NCI-H187 (cell line): ENCODE measurements at regions not wholly inside any gene's neighbourhood (a gene's known extent, or its start where the extent isn't known, plus 50 kb on each side); places are given as distances from the start of the nearest gene placed in this dataset.
"Not testable (repeated sequence)": the region's sequence is repeated elsewhere in the genome, so short reads cannot be mapped to it uniquely, and the experiment has no call there.

Experiments
- DNase-seq, 2 experiments: peaks; one replicate each; lab custom pipeline; 2025; lab: John Stamatoyannopoulos, UW

DNA sequence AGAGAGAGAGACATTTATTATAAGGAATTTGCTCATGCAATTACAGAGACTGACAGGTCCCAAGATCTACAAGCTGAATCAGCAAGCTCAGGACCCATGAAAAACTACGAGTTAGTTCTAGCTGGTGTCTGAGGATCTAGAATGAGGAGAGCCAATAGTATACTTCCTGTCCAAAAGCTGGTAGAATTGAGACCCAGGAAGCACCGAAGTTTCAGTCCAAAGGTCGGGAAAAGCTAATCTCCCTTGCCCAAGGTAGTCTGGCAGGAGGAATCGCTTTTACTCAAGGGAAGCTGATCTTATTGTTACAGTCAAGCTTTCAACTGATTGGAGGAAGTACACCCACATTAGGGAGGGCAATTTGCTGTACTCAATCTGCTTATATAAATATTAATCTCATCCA, 389.6 kb downstream of the ADCYAP1 start:
- DNase-seq: no peak

GRCh38 chr18:1296237-1296636, 391.6 kb downstream of the ADCYAP1 start:
- no peak for DNase-seq

DNA sequence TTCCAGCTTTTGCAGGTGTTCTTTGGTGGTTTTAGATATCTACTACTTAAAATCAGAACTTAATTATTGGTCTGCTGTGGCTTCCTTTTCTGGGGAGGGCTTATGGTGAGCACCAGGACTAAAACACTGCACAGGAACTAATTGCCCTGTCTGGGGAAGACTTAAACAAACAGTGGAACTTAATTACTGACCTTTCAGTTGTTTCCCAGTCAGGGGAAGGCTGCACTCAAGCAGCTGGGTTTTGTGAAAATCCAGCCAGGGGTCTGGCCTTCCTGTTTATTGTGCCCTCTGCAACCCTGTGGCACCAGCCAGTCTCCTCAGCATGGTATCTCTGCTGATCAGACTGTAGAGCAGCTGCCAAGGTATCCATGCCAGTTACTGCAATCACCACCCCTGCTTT, 398.2 kb downstream of the ADCYAP1 start:
- no peak for DNase-seq

- no peak for DNase-seq
Measured at GRCh38 chr18:1304392-1304992, 399.8 kb downstream of the ADCYAP1 start.

- no peak for DNase-seq
Measured at GRCh38 chr18:1306641-1307040, 402.0 kb downstream of the ADCYAP1 start.

DNA sequence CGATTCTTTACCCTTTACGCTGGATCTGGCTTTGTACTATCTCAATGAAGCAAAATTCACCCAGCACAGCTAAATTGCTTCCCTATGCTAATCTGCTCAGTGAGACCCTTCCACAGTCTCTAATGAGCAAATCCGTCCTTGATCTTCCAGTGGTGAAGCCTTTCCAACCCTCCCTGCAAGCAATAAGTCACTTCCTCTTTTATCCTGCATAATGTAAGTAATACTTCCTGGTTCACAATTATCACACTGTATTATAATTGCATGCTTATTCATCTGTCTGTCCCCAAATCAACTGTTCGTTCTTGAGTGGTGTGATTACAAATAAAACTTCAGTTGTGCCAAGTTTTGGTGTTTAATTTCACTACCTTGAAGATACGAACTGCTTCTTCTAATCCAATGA, 404.0 kb downstream of the ADCYAP1 start:
- DNase-seq: no peak

GRCh38 chr18:1311376-1311775, 406.7 kb downstream of the ADCYAP1 start:
- DNase-seq: no peak

- not testable (repeated sequence) for DNase-seq
Measured at GRCh38 chr18:1335345-1335744, 430.7 kb downstream of the ADCYAP1 start.

GRCh38 chr18:1350931-1351450, 446.3 kb downstream of the ADCYAP1 start:
- no peak for DNase-seq

- DNase-seq: no peak
Measured at GRCh38 chr18:1353025-1353424, 448.4 kb downstream of the ADCYAP1 start.

DNA sequence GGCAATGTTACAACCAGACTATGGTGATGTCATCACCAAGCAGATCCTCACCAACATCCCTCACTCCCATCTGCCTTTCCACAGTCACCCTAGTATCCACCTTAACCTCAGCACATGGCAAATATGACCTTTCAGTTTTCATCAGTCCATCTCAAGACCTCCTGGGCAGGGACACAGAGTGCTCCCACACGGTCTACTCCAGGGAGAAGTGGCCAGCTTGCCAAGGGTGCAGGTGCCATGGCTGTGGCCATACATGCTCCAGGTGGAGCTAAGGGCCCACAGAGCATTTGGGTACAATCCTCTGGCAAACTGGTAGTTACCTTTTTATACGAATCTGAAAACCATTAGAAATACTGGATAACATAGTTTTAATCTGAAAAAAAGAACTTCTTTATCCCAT, 453.1 kb downstream of the ADCYAP1 start:
- no peak for DNase-seq

- DNase-seq: no peak
Measured at GRCh38 chr18:1361936-1362335, 457.3 kb downstream of the ADCYAP1 start.

GRCh38 chr18:1370552-1370951, 465.9 kb downstream of the ADCYAP1 start:
- no peak for DNase-seq

DNA sequence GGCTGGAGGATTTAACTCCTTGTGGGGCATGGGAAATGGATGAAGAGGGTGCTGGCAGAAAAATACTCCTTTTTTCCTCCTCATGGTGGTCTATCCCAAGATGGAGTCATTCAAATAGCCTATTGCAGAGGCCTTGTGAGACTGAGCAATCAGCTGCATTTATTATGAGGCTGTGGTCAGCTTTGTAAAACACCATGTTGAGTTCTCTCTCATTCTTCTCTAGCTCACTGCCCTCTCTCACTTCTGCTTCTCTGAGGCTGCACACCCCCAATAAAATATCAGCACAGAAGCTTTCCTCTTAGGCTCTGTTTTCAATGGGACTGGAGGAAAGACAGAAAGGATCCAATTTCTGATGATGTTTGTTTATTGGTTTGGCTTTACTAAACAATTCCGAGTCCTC, 467.1 kb downstream of the ADCYAP1 start:
- DNase-seq: no peak

GRCh38 chr18:1383465-1383864, 478.8 kb downstream of the ADCYAP1 start:
- DNase-seq: no peak

GRCh38 chr18:1388468-1388867, 483.8 kb downstream of the ADCYAP1 start:
- DNase-seq: not testable (repeated sequence)

DNA sequence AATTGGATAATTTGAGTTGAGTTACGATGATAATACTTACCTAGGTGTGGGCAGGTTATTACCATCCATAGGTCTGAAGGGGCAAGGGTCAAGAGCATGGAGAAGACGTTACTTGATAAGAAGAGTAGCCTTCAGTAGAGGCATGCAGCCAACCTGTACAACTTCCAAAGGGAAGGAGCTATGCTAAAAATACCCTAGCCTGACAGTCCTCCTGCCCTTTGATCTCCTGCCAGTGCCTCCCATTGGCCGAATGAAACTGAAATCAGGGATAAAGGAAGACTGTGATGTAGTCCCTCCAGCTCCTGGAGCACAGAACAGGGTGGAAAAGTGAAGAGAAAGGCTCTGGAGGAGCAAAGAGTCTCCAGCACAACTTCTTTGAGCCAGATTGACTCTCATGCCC, 487.4 kb downstream of the ADCYAP1 start:
- DNase-seq: no peak

GRCh38 chr18:1392865-1393734, 488.4 kb downstream of the ADCYAP1 start:
- DNase-seq: no peak

GRCh38 chr18:1393929-1394328, 489.3 kb downstream of the ADCYAP1 start:
- DNase-seq: no peak

GRCh38 chr18:1394426-1394825, 489.8 kb downstream of the ADCYAP1 start:
- no peak for DNase-seq

DNA sequence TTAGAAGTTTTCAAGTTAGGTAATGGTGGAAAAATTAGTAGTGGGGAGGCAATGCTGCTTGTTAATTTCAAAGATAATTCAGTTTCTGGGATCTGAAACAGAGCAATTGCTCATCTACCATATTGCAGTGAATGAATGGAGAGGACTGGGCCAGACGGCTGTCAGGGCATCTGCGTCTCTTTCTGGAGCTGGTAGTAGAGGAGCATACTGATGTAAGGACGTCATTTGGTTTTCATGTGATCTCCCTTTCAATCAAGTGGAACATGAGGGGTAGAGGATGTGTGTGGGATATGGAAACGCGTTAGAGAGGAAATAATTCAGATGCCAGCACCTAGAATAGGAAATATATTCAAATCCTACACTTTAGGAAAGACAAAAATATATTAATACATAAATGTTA, 490.3 kb downstream of the ADCYAP1 start:
- no peak for DNase-seq

DNA sequence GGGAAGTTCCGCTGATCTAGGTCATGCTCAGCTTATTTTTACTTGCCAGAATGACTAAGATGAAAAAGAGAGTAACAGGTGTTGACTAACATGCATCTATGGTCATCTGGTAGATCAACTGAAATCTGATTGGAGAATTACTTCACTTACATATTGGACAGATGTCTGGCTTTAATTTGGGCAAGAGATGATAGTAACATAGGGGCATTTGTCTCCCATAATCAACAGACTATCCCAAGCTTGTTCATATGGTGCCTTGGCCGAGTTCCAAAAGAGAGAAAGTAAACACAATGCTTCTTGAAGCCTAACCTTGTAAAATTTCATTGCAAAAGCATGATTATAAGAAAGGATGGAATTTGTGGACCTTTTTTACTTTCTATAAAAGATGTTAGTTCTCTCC, 503.7 kb downstream of the ADCYAP1 start:
- DNase-seq: no peak

DNA sequence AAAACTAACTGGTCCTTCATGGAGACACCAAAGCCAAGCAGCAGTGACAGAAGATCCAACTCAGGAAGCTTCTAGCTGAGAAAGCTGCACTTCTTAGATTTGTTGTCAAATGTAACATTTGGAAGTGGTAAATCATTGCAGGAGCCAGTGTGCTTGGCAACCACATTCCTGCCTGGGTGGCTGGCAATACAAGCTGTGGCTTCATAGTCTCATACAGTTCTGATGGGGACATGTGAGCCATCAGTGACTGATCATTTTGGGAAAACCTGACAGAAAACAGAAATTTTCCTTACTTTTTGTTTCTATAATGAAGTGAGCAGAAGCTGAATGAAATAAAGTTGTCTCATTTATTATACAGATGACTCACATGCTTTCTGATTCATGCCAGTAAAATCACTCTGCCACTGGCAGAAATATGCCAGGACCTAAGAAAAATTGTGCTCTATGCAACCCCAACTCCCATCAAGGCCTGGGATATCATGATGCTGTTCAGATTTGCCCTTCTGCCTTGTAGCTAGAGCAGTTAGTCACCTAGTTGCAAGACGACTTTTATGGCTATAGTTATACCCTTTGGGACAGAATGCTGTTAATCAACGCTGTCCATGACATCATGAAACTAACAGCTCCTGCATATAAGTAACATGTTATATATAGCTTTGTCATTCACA, 508.1 kb downstream of the ADCYAP1 start:
- DNase-seq: no peak
